Embryonic facial prominence (tissue), 1 donor: ENCODE measurements at regions not wholly inside any gene's neighbourhood (a gene's known extent, or its start where the extent isn't known, plus 50 kb on each side); places are given as distances from the start of the nearest gene placed in this dataset.
"Not testable (repeated sequence)": the region's sequence is repeated elsewhere in the genome, so short reads cannot be mapped to it uniquely, and the experiment has no call there.

Experiments used
- DNase-seq: peaks from one replicate; pipeline ENCODE4 v3.0.0-alpha.2; 2016; ENCODE audit errors: extremely low spot score

- DNase-seq: no peak
These were observed 89.0 kb downstream of the NAF1 start for GRCh38 chr4:163077680-163078079.

GRCh38 chr4:163072222-163072621, 94.5 kb downstream of the NAF1 start:
- no peak for DNase-seq

GRCh38 chr4:163071308-163071707, 95.4 kb downstream of the NAF1 start:
- DNase-seq: no peak

- DNase-seq: no peak
These were observed 96.7 kb downstream of the NAF1 start for GRCh38 chr4:163070023-163070422.

GRCh38 chr4:163063891-163064290, 102.8 kb downstream of the NAF1 start:
- no peak for DNase-seq

GRCh38 chr4:163048447-163048846, 118.2 kb downstream of the NAF1 start:
- DNase-seq: no peak

- no peak for DNase-seq
These were observed 124.4 kb downstream of the NAF1 start for GRCh38 chr4:163042306-163042705.

GRCh38 chr4:163017135-163017534, 149.6 kb downstream of the NAF1 start:
- DNase-seq: no peak

GRCh38 chr4:163012816-163013215, 153.9 kb downstream of the NAF1 start:
- no peak for DNase-seq

- no peak for DNase-seq
These were observed 162.7 kb downstream of the NAF1 start for GRCh38 chr4:163003979-163004378.

- DNase-seq: no peak
These were observed 178.2 kb downstream of the NAF1 start for GRCh38 chr4:162988530-162988929.

GRCh38 chr4:162985131-162985530, 181.6 kb downstream of the NAF1 start:
- DNase-seq: no peak

- DNase-seq: no peak
These were observed 182.1 kb downstream of the NAF1 start for GRCh38 chr4:162984621-162985020.

GRCh38 chr4:162981823-162982222, 184.9 kb downstream of the NAF1 start:
- no peak for DNase-seq

GRCh38 chr4:162978398-162978797, 188.3 kb downstream of the NAF1 start:
- DNase-seq: no peak

- DNase-seq: no peak
These were observed 188.9 kb downstream of the NAF1 start for GRCh38 chr4:162977788-162978187.

- DNase-seq: no peak
These were observed 193.9 kb downstream of the NAF1 start for GRCh38 chr4:162972661-162973330.

- no peak for DNase-seq
These were observed 197.5 kb downstream of the NAF1 start for GRCh38 chr4:162969194-162969593.

GRCh38 chr4:162965978-162966377, 200.7 kb downstream of the NAF1 start:
- DNase-seq: not testable (repeated sequence)

GRCh38 chr4:162959046-162959445, 207.6 kb downstream of the NAF1 start:
- DNase-seq: no peak

GRCh38 chr4:162957521-162958143, 209.1 kb downstream of the NAF1 start:
- DNase-seq: no peak

GRCh38 chr4:162954976-162955375, 211.7 kb downstream of the NAF1 start:
- no peak for DNase-seq

GRCh38 chr4:162952232-162952631, 214.5 kb downstream of the NAF1 start:
- no peak for DNase-seq

GRCh38 chr4:162945713-162946112, 221.0 kb downstream of the NAF1 start:
- no peak for DNase-seq
